HCT116 (cell line): ENCODE measurements at regions not wholly inside any gene's neighbourhood (a gene's known extent, or its start where the extent isn't known, plus 50 kb on each side); places are given as distances from the start of the nearest gene placed in this dataset.

Experiments
- ATAC-seq: fragments of 200-7000 bp; cut with Tn5 transposase; 2 replicates; pipeline ENCODE4 v1.9.1; 2020; ENCODE audit warnings: mild to moderate bottlenecking, moderate library complexity
- BruUV-seq: library from RNA; stranded (reverse); fragments of 400-500 nt; replicated peaks from 2 replicates; lab custom pipeline; 2021; lab: Mats Ljungman, UMichigan
- CTCF ChIA-PET: fragments of 300-600 bp; sonication (Branson Sonifier 250); formaldehyde crosslinking; loops from one replicate; lab custom pipeline; 2021; ENCODE audit warnings: antibody characterized with exemption; lab: Charles Lee
- POLR2A ChIA-PET: fragments of 300-600, 350-600 bp; sonication (Branson Sonifier 250); formaldehyde crosslinking; loops from one replicate; lab custom pipeline; 2021; ENCODE audit warnings: antibody characterized with exemption; lab: Charles Lee
- RAD21 ChIA-PET, 2 experiments: fragments of 300-600 bp; sonication (Branson Sonifier 250); formaldehyde crosslinking; loops; one replicate each; lab custom pipeline; 2023; ENCODE audit warnings: low total read pairs in 2 of 2; ENCODE audit not compliant: uncharacterized antibody in 2 of 2, unreplicated experiment in 2 of 2, low non-redundant PET in 1 of 2; lab: Charles Lee
- DNase-seq: peaks from one replicate; pipeline ENCODE4 v3.0.0-alpha.2; 2010; ENCODE audit warnings: low read depth, low spot score
- H2AFZ ChIP-seq: fragments of 200-600 bp; shearing (Covaris generic), sonication (generic); 2 replicates; pipeline ENCODE4 v1.6.1; 2017; ENCODE audit warnings: low read depth, mixed run types, mixed read lengths, antibody characterized with exemption, low read length; ENCODE audit not compliant: poor library complexity, severe bottlenecking
- H3K27ac ChIP-seq: 2 replicates; pipeline ENCODE4 v1.5.1; 2012; ENCODE audit warnings: low read depth, low read length
- H3K27me3 ChIP-seq: fragments of 200-600 bp; sonication (generic); 2 replicates; pipeline ENCODE4 v1.6.1; 2016; ENCODE audit warnings: mixed run types, low read length, mixed read lengths; ENCODE audit not compliant: insufficient read depth
- H3K36me3 ChIP-seq, 2 experiments: fragments of 200-500 bp in 1 of 2; fragments of 200-600 bp in 1 of 2; sonication (Bioruptor generic) in 1 of 2; sonication (generic) in 1 of 2; 2 replicates each; pipeline versions ENCODE4 v1.5.1 to v1.6.1; 2014 to 2016; ENCODE audit warnings: low read length in 2 of 2, inconsistent platforms in 1 of 2, mixed read lengths in 1 of 2, mixed run types in 1 of 2; ENCODE audit not compliant: insufficient read depth in 2 of 2, control insufficient read depth in 1 of 2
- H3K4me1 ChIP-seq, 2 experiments: fragments of 200-600 bp in 1 of 2; sonication (generic) in 1 of 2; 2 replicates each; pipeline versions ENCODE4 v1.5.1 to v1.6.1; 2012 to 2017; ENCODE audit warnings: low read length in 2 of 2, inconsistent platforms in 1 of 2, mild to moderate bottlenecking in 1 of 2, mixed read lengths in 1 of 2, mixed run types in 1 of 2, moderate library complexity in 1 of 2; ENCODE audit not compliant: insufficient read depth in 2 of 2, control insufficient read depth in 1 of 2
- H3K4me2 ChIP-seq: fragments of 200-600 bp; sonication (generic); 2 replicates; pipeline ENCODE4 v1.6.1; 2017; ENCODE audit warnings: mixed run types, low read length, mixed read lengths
- H3K4me3 ChIP-seq, 2 experiments: fragments of 200-600 bp in 1 of 2; sonication (generic) in 1 of 2; replicated peaks in 1 of 2; 2 replicates each; pipeline ENCODE4 v1.5.1; 2011 to 2016; ENCODE audit warnings: low read length in 2 of 2, control low read depth in 1 of 2, low read depth in 1 of 2, mild to moderate bottlenecking in 1 of 2, mixed read lengths in 1 of 2, mixed run types in 1 of 2
- H3K79me2 ChIP-seq: fragments of 200-600 bp; sonication (generic); 2 replicates; pipeline ENCODE4 v1.6.1; 2017; ENCODE audit warnings: mild to moderate bottlenecking, mixed run types, low read length, moderate library complexity, mixed read lengths; ENCODE audit not compliant: insufficient read depth
- H3K9ac ChIP-seq: fragments of 200-600 bp; sonication (generic); 2 replicates; pipeline ENCODE4 v1.6.1; 2016; ENCODE audit warnings: low read length, mixed read lengths
- H3K9me2 ChIP-seq: fragments of 200-600 bp; sonication (generic), shearing (Covaris generic); 2 replicates; pipeline ENCODE4 v1.6.1; 2017; ENCODE audit warnings: mixed run types, mild to moderate bottlenecking, moderate library complexity; ENCODE audit not compliant: insufficient read depth
- H3K9me3 ChIP-seq, 2 experiments: fragments of 200-500 bp in 1 of 2; fragments of 200-600 bp in 1 of 2; sonication (Bioruptor generic) in 1 of 2; sonication (generic) in 1 of 2; 2 replicates each; pipeline ENCODE4 v1.6.1; 2014 to 2017; ENCODE audit warnings: low read length in 2 of 2, mixed read lengths in 2 of 2, inconsistent platforms in 1 of 2, low read depth in 1 of 2, mild to moderate bottlenecking in 1 of 2, mixed run types in 1 of 2, moderate library complexity in 1 of 2; ENCODE audit not compliant: control insufficient read depth in 1 of 2, insufficient read depth in 1 of 2
- H4K20me1 ChIP-seq: fragments of 200-600 bp; sonication (generic), shearing (Covaris generic); 2 replicates; pipeline ENCODE4 v1.6.1; 2017; ENCODE audit warnings: mixed run types, mild to moderate bottlenecking, moderate library complexity; ENCODE audit not compliant: insufficient read depth
- CBX3 ChIP-seq: IDR thresholded peaks from 2 replicates; pipeline ENCODE4 v1.6.1; 2012; ENCODE audit warnings: low read depth
- EGR1 ChIP-seq: IDR thresholded peaks from 2 replicates; pipeline ENCODE4 v1.6.1; 2012; ENCODE audit warnings: low read depth
- ELF1 ChIP-seq: IDR thresholded peaks from 2 replicates; pipeline ENCODE4 v1.6.1; 2012; ENCODE audit warnings: low read depth, borderline replicate concordance
- EZH2 ChIP-seq: fragments of 200-600 bp; sonication (generic); IDR thresholded peaks from 2 replicates; pipeline ENCODE4 v1.6.1; 2017; ENCODE audit warnings: antibody characterized with exemption, mixed run types
- EZH2phosphoT487 ChIP-seq: fragments of 200-600 bp; IDR thresholded peaks from 2 replicates; pipeline ENCODE4 v1.6.1; 2018; ENCODE audit warnings: antibody characterized with exemption, borderline replicate concordance
- FOSL1 ChIP-seq: IDR thresholded peaks from 2 replicates; pipeline ENCODE4 v1.6.1; 2012; ENCODE audit warnings: low read depth
- POLR2AphosphoS5 ChIP-seq: IDR thresholded peaks from 2 replicates; pipeline ENCODE4 v1.6.1; 2011; ENCODE audit warnings: mild to moderate bottlenecking, low read depth, low read length, moderate library complexity
- RAD21 ChIP-seq: IDR thresholded peaks from 2 replicates; pipeline ENCODE4 v1.6.1; 2012; ENCODE audit warnings: low read depth, mild to moderate bottlenecking
- SIN3A ChIP-seq: IDR thresholded peaks from 2 replicates; pipeline ENCODE4 v1.6.1; 2012; ENCODE audit warnings: low read depth
- SRF ChIP-seq: IDR thresholded peaks from 2 replicates; pipeline ENCODE4 v1.6.1; 2012; ENCODE audit warnings: low read depth
- TCF7L2 ChIP-seq: IDR thresholded peaks from 2 replicates; pipeline ENCODE4 v1.7.0; 2011; ENCODE audit warnings: borderline replicate concordance, inconsistent platforms; ENCODE audit not compliant: insufficient read depth, insufficient read length; ENCODE audit errors: extremely low read depth
- YY1 ChIP-seq: IDR thresholded peaks from 2 replicates; pipeline ENCODE4 v1.6.1; 2011; ENCODE audit warnings: low read length, low read depth, moderate library complexity, mild to moderate bottlenecking; ENCODE audit not compliant: insufficient replicate concordance; ENCODE audit errors: extremely low read depth
- ZFX ChIP-seq: fragments of 450-650 bp; IDR thresholded peaks from 2 replicates; pipeline ENCODE4 v1.6.1; 2017
- ZNF274 ChIP-seq: fragments of 200-500 bp; sonication (Bioruptor generic); IDR thresholded peaks from 2 replicates; pipeline ENCODE4 v1.6.1; 2014; ENCODE audit warnings: mild to moderate bottlenecking, low read depth, low read length, inconsistent platforms
- intact Hi-C: fragments of 100-400 bp; cut with micrococcal nuclease; formaldehyde crosslinking; loops from 2 replicates; pipeline ENCODE4 v1.10.0; 2022
- TF ChIP-seq, protein P1 (sequence below): IDR thresholded peaks from 2 replicates; pipeline ENCODE4 v1.6.1; 2012
- TF ChIP-seq, protein P2 (sequence below), 3 experiments: fragments of 200-600 bp in 1 of 3; sonication (generic) in 1 of 3; IDR thresholded peaks in 2 of 3; conservative IDR thresholded peaks in 1 of 3; 2 replicates each; pipeline ENCODE4 v1.5.1; 2012 to 2017; ENCODE audit warnings: low read depth in 2 of 3, low read length in 2 of 3, antibody characterized with exemption in 1 of 3, borderline replicate concordance in 1 of 3, control low read depth in 1 of 3, mild to moderate bottlenecking in 1 of 3, mixed read lengths in 1 of 3, mixed run types in 1 of 3, moderate library complexity in 1 of 3; ENCODE audit not compliant: insufficient read depth in 1 of 3
- TF ChIP-seq, protein P3 (sequence below): IDR thresholded peaks from 2 replicates; pipeline ENCODE4 v1.6.1; 2012; ENCODE audit warnings: low read depth

DNA sequence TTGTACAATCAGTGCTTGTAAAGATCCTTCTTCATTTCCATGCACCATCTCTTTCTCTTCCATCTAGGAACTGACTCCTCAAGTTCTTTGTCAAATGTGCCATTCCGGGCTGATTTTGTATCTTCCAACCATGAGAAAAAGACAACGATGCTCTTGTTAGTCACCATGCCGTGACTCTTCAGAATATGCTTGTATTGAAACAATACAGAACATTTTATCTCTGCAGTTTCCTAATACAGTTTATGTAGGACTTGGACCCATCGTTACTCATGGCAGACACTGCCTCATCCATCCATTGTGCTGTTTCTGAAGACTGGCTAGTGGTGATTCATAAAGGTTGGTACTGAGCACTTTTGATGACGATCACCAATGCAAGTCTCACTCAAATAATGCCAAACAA, 283.2 kb downstream of the KCNS3 start:
- ChIA-PET POLR2A (no interaction called here), CTCF (no interaction called here), RAD21 (no interaction called here)
- H3K9ac ChIP-seq, result no peak overlapping the region
- H3K27me3 ChIP-seq, result no peaks in the 10 kb centered on the region
- H3K9me2 ChIP-seq, result no peaks in the 10 kb centered on the region
- H3K79me2 ChIP-seq, result no peaks in the 10 kb centered on the region
- BruUV-seq, result no TSS peak
- intact Hi-C loops, result no loop called here
- H4K20me1 ChIP-seq, result no peaks in the 10 kb centered on the region
- H3K27ac ChIP-seq, result no peak overlapping the region
- no peak overlapping the region for H3K4me2 ChIP-seq
- no peak overlapping the region for H3K4me3 ChIP-seq
- H3K4me1 ChIP-seq, result no peaks in the 10 kb centered on the region
- H2AFZ ChIP-seq, result no peak overlapping the region
- no peak for DNase-seq
- no peak for TF ChIP-seq RAD21
- no peak for TF ChIP-seq SIN3A
- TF ChIP-seq, protein P1, sequence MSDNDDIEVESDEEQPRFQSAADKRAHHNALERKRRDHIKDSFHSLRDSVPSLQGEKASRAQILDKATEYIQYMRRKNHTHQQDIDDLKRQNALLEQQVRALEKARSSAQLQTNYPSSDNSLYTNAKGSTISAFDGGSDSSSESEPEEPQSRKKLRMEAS, result no peak
- no peak for TF ChIP-seq SRF
- TF ChIP-seq FOSL1, result no peak
- no peak for TF ChIP-seq ELF1
- no peak for TF ChIP-seq TCF7L2
- no peak for TF ChIP-seq EZH2phosphoT487
- no peak for TF ChIP-seq ZNF274
- no peak for TF ChIP-seq EGR1
- no peak for TF ChIP-seq CBX3
- no peak for ATAC-seq
- H3K36me3 ChIP-seq, result no peaks in the 10 kb centered on the region
- no peaks in the 10 kb centered on the region for H3K9me3 ChIP-seq

DNA sequence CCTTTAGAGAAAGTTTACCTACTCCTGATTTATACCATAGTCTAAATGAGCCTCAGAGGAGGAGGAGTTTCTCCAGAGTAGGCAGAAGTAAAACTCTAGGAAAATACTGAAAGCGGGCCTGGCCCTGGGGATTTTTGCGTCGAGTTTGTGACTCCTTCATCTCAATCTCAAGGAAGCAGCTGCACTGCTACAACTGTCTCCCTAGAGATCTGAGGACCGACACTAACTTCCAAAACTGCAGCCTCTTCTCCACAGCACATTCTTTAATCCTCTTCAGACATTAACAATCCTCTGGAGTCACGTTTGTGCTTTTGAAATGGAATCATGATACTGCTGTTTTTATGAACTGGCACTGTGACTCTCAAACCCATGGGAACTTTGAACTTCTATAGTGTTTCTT, 281.4 kb downstream of the KCNS3 start:
- ATAC-seq (no peak), DNase-seq (no peak)
- BruUV-seq, result no TSS peak
- Histone ChIP-seq H3K4me3 (no peak overlapping the region), H3K27me3 (peaks cover 13% of the 10 kb centered on the region; the same call in 1 of the 2 replicates), H3K79me2 (no peaks in the 10 kb centered on the region), H3K9me2 (no peaks in the 10 kb centered on the region), H3K36me3 (no peaks in the 10 kb centered on the region), H3K27ac (no peak overlapping the region), H3K4me1 (no peaks in the 10 kb centered on the region), H4K20me1 (no peaks in the 10 kb centered on the region), H2AFZ (no peak overlapping the region), H3K9me3 (no peaks in the 10 kb centered on the region), H3K4me2 (no peak overlapping the region), H3K9ac (no peak overlapping the region)
- ChIA-PET RAD21 (no interaction called here), POLR2A (no interaction called here), CTCF (no interaction called here)
- intact Hi-C loops, result no loop called here
- TF ChIP-seq YY1 (no peak), POLR2AphosphoS5 (no peak), ZFX (no peak), FOSL1 (no peak), SRF (no peak), EZH2 (no peak), EZH2phosphoT487 (no peak)
- TF ChIP-seq, protein P2, sequence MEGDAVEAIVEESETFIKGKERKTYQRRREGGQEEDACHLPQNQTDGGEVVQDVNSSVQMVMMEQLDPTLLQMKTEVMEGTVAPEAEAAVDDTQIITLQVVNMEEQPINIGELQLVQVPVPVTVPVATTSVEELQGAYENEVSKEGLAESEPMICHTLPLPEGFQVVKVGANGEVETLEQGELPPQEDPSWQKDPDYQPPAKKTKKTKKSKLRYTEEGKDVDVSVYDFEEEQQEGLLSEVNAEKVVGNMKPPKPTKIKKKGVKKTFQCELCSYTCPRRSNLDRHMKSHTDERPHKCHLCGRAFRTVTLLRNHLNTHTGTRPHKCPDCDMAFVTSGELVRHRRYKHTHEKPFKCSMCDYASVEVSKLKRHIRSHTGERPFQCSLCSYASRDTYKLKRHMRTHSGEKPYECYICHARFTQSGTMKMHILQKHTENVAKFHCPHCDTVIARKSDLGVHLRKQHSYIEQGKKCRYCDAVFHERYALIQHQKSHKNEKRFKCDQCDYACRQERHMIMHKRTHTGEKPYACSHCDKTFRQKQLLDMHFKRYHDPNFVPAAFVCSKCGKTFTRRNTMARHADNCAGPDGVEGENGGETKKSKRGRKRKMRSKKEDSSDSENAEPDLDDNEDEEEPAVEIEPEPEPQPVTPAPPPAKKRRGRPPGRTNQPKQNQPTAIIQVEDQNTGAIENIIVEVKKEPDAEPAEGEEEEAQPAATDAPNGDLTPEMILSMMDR (IDR thresholded peaks at IDR 0.05 in 2 of 3, conservative IDR thresholded peaks at IDR 0.05 in 1 of 3; ENCODE audit: borderline replicate concordance in 1 of 3, insufficient read depth in 1 of 3, low read depth in 2 of 3, low read length in 2 of 3), result no peak
- TF ChIP-seq, protein P3, sequence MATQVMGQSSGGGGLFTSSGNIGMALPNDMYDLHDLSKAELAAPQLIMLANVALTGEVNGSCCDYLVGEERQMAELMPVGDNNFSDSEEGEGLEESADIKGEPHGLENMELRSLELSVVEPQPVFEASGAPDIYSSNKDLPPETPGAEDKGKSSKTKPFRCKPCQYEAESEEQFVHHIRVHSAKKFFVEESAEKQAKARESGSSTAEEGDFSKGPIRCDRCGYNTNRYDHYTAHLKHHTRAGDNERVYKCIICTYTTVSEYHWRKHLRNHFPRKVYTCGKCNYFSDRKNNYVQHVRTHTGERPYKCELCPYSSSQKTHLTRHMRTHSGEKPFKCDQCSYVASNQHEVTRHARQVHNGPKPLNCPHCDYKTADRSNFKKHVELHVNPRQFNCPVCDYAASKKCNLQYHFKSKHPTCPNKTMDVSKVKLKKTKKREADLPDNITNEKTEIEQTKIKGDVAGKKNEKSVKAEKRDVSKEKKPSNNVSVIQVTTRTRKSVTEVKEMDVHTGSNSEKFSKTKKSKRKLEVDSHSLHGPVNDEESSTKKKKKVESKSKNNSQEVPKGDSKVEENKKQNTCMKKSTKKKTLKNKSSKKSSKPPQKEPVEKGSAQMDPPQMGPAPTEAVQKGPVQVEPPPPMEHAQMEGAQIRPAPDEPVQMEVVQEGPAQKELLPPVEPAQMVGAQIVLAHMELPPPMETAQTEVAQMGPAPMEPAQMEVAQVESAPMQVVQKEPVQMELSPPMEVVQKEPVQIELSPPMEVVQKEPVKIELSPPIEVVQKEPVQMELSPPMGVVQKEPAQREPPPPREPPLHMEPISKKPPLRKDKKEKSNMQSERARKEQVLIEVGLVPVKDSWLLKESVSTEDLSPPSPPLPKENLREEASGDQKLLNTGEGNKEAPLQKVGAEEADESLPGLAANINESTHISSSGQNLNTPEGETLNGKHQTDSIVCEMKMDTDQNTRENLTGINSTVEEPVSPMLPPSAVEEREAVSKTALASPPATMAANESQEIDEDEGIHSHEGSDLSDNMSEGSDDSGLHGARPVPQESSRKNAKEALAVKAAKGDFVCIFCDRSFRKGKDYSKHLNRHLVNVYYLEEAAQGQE, result no peak
- TF ChIP-seq, protein P1, result no peak
